ENCODE measurements at regions not wholly inside any gene's neighbourhood (a gene's known extent, or its start where the extent isn't known, plus 50 kb on each side); places are given as distances from the start of the nearest gene placed in this dataset.

DNA sequence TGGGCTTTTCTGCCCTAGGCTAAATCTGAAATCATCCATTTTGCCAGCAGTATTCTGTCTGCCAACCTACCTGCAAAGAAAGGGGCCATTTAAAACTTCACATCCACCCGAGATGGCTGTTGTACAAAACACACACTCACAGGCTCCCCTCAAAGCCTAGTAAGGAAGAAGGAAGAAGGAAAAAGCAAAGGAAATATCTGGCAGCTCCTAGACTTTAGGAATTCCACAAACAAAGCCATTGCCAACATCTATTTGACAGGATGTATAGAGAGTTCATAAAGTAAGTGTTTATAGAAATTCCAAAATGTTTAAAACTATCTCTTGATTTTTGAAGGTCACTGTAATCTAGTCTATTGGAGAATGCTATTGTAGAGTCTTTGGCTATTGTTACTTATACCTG is 91.9 kb upstream of the THBS1 start:
- Mint-ChIP-seq H3K9me3 (no peaks in the 10 kb centered on the region), H3K4me3 (no peak overlapping the region), H3K27ac (no peak overlapping the region), H3K4me1 (peaks cover 10% of the 10 kb centered on the region), H3K36me3 (peaks cover 0 to 5% of the 10 kb centered on the region in 2 donors), H3K27me3 (ENCODE audit: low read depth in 3 of 3) (peaks cover 0 to 2% (median 1%) of the 10 kb centered on the region in 3 donors)
- Histone ChIP-seq H3K36me3 (replicated peaks in 1 of 2; ENCODE audit: control insufficient read depth in 1 of 2, insufficient read depth in 2 of 2, low read length in 2 of 2) (no peaks in the 10 kb centered on the region), H3K27me3 (ENCODE audit: control insufficient read depth in 2 of 2, insufficient read depth in 2 of 2, low read length in 2 of 2) (no peaks in the 10 kb centered on the region), H3K4me3 (replicated peaks in 1 of 3; ENCODE audit: low read depth in 2 of 3, low read length in 3 of 3) (no peak overlapping the region), H3K4me1 (ENCODE audit: control insufficient read depth in 1 of 2, insufficient read depth in 2 of 2, low read length in 2 of 2) (peaks cover 3 to 6% of the 10 kb centered on the region in 2 donors), H3K27ac (ENCODE audit: low read depth in 1 of 2, low read length in 2 of 2) (no peak overlapping the region), H3K79me2 (ENCODE audit: insufficient read depth, low read length) (no peaks in the 10 kb centered on the region), H3K9me3 (replicated peaks in 1 of 2; ENCODE audit: control insufficient read depth in 1 of 2, insufficient read depth in 1 of 2, low read length in 2 of 2) (no peaks in the 10 kb centered on the region), H3K4me2 (replicated peaks; ENCODE audit: extremely low read depth, low read length, poor library complexity, severe bottlenecking) (no peak overlapping the region), H2AFZ (ENCODE audit: insufficient read depth, low read depth, low read length, poor library complexity, severe bottlenecking) (no peak overlapping the region), H3K9ac (ENCODE audit: insufficient read depth, low read length, poor library complexity, severe bottlenecking) (no peak overlapping the region), H4K20me1 (ENCODE audit: insufficient read depth, low read length) (no peaks in the 10 kb centered on the region)
- intact Hi-C loops (cut with micrococcal nuclease): no loop called here
- no CpG with 5 or more reads among the region's 1 CpG for WGBS (ENCODE audit: insufficient coverage)
- TF ChIP-seq, protein P1, sequence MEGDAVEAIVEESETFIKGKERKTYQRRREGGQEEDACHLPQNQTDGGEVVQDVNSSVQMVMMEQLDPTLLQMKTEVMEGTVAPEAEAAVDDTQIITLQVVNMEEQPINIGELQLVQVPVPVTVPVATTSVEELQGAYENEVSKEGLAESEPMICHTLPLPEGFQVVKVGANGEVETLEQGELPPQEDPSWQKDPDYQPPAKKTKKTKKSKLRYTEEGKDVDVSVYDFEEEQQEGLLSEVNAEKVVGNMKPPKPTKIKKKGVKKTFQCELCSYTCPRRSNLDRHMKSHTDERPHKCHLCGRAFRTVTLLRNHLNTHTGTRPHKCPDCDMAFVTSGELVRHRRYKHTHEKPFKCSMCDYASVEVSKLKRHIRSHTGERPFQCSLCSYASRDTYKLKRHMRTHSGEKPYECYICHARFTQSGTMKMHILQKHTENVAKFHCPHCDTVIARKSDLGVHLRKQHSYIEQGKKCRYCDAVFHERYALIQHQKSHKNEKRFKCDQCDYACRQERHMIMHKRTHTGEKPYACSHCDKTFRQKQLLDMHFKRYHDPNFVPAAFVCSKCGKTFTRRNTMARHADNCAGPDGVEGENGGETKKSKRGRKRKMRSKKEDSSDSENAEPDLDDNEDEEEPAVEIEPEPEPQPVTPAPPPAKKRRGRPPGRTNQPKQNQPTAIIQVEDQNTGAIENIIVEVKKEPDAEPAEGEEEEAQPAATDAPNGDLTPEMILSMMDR (IDR thresholded peaks at IDR 0.05): no peak
- DNase-seq: no peak

- intact Hi-C loops (cut with micrococcal nuclease): no loop called here
- no peak overlapping the region for H2AFZ ChIP-seq (ENCODE audit: insufficient read depth, low read depth, low read length, poor library complexity, severe bottlenecking)
- peaks cover 3 to 6% of the 10 kb centered on the region in 2 donors for H3K4me1 ChIP-seq (ENCODE audit: control insufficient read depth in 1 of 2, insufficient read depth in 2 of 2, low read length in 2 of 2)
- H3K9ac ChIP-seq (ENCODE audit: insufficient read depth, low read length, poor library complexity, severe bottlenecking): no peak overlapping the region
- no peak overlapping the region for H3K4me2 ChIP-seq (replicated peaks; ENCODE audit: extremely low read depth, low read length, poor library complexity, severe bottlenecking)
- H3K4me3 ChIP-seq (replicated peaks in 1 of 3; ENCODE audit: low read depth in 2 of 3, low read length in 3 of 3): no peak overlapping the region
- Mint-ChIP-seq H3K27me3 (ENCODE audit: low read depth in 3 of 3) (peaks cover 0 to 2% (median 0%) of the 10 kb centered on the region in 3 donors), H3K27ac (no peak overlapping the region), H3K36me3 (peaks cover 0 to 7% of the 10 kb centered on the region in 2 donors), H3K4me1 (peaks cover 10% of the 10 kb centered on the region), H3K4me3 (no peak overlapping the region), H3K9me3 (no peaks in the 10 kb centered on the region)
- H3K27me3 ChIP-seq (ENCODE audit: control insufficient read depth in 2 of 2, insufficient read depth in 2 of 2, low read length in 2 of 2): no peaks in the 10 kb centered on the region
- 93% methylated on average over 2 of the region's 12 CpGs for WGBS (ENCODE audit: insufficient coverage)
- DNase-seq: no peak
- no peaks in the 10 kb centered on the region for H4K20me1 ChIP-seq (ENCODE audit: insufficient read depth, low read length)
- H3K27ac ChIP-seq (ENCODE audit: low read depth in 1 of 2, low read length in 2 of 2): no peak overlapping the region
- H3K79me2 ChIP-seq (ENCODE audit: insufficient read depth, low read length): no peaks in the 10 kb centered on the region
- TF ChIP-seq, protein P1 (IDR thresholded peaks at IDR 0.05): no peak
- no peaks in the 10 kb centered on the region for H3K36me3 ChIP-seq (replicated peaks in 1 of 2; ENCODE audit: control insufficient read depth in 1 of 2, insufficient read depth in 2 of 2, low read length in 2 of 2)
- no peaks in the 10 kb centered on the region for H3K9me3 ChIP-seq (replicated peaks in 1 of 2; ENCODE audit: control insufficient read depth in 1 of 2, insufficient read depth in 1 of 2, low read length in 2 of 2)
Measured at GRCh38 chr15:39491115-39491885, 89.6 kb upstream of the THBS1 start.
